Psoas muscle (tissue), 7 donors: ENCODE measurements at regions not wholly inside any gene's neighbourhood (a gene's known extent, or its start where the extent isn't known, plus 50 kb on each side); places are given as distances from the start of the nearest gene placed in this dataset.

Experiments used
- ATAC-seq, 4 donors: fragments of 200-7000 bp; cut with Tn5 transposase; one replicate each; pipeline ENCODE4 v1.9.1; 2020; ENCODE audit warnings: moderate library complexity in 3 of 4, mild to moderate bottlenecking in 2 of 4
- DNase-seq, 2 donors: peaks; one replicate each; pipeline ENCODE4 v3.0.0-alpha.2; 2020
- H3K27ac ChIP-seq: fragments of 200-600 bp; one replicate; pipeline ENCODE4 v1.8.0; 2022
- H3K27me3 ChIP-seq, 3 donors: fragments of 200-600 bp in 1 of 3; one replicate each; pipeline versions ENCODE4 v1.6.1 to v1.8.0; 2013 to 2022; ENCODE audit warnings: low read length in 2 of 3, mild to moderate bottlenecking in 2 of 3, moderate library complexity in 1 of 3; ENCODE audit not compliant: insufficient read depth in 3 of 3
- H3K36me3 ChIP-seq, 2 donors: fragments of 200-600 bp in 1 of 2; one replicate each; pipeline versions ENCODE4 v1.6.1 to v1.8.0; 2013 to 2022; ENCODE audit warnings: low read depth in 1 of 2, mild to moderate bottlenecking in 1 of 2, moderate library complexity in 1 of 2; ENCODE audit not compliant: insufficient read depth in 1 of 2
- H3K4me1 ChIP-seq: fragments of 200-600 bp; one replicate; pipeline ENCODE4 v1.8.0; 2022
- H3K4me3 ChIP-seq: fragments of 200-600 bp; one replicate; pipeline ENCODE4 v1.8.0; 2022; ENCODE audit warnings: mild to moderate bottlenecking
- H3K9me3 ChIP-seq: fragments of 200-600 bp; one replicate; pipeline ENCODE4 v1.8.0; 2022
- WGBS, 3 donors: extraction: QIAGEN DNeasy Blood & Tissue Kit; methylation state at CpG; one replicate each; pipeline versions ENCODE4 v1.1.6 to v1.1.7; 2013; 5-methylcytosine and 5-hydroxymethylcytosine counted together
- intact Hi-C, 2 donors: fragments of 100-400 bp; cut with DNase I; formaldehyde crosslinking; loops; one replicate each; pipeline versions ENCODE4 v1.11.0 to v1.14.2; 2022
- TF ChIP-seq, protein P1 (sequence below): fragments of 200-600 bp; IDR thresholded peaks from one replicate; pipeline ENCODE4 v1.8.0; 2022; ENCODE audit warnings: antibody characterized with exemption
- donor health status: healthy with polysubstance abuse.
- donor health status: DM: no; HTN: no; CAD: no; lungs with moderate emphysema.
- donor health status: Bipolar disorder and iron deficiency.
- donor health status: healthy.
- donor health status: DM: yes; HTN: yes; CAD: no.
- donor health status: DM: no; HTN: no; CAD: no.
- donor health status: DM: yes; HTN: yes; CAD: no.

DNA sequence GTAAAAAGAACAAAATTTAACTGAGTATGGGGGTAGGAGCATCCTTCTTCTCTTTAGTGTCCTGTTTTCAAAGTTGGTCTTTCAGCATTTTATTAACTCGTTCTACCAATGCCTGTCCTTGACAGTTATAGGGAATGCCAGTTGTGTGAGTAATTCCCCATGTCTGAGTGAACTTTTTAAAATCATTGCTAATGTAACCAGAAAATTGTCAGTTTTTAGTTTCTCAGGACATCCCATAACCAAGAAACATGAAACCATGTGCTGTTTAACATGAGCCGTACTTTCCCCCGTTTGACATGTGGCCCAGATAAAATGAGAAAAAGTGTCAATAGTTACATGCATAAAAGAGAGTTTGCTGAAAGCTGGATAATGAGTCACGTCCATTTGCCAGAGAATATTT, 71.4 kb upstream of the ARL4D start:
- Histone ChIP-seq H3K36me3 (no peaks in the 10 kb centered on the region), H3K27ac (no peak overlapping the region), H3K4me3 (peak overlapping the region; percentile 13), H3K9me3 (no peaks in the 10 kb centered on the region), H3K27me3 (no peaks in the 10 kb centered on the region), H3K4me1 (peaks cover 11% of the 10 kb centered on the region)
- WGBS, 3 donors = 36 to 64% (median 39%) methylated on average over 4 of the region's 4 CpGs
- ATAC-seq (no peak), DNase-seq (no peak)
- intact Hi-C loops = no loop called here
- TF ChIP-seq, protein P1, sequence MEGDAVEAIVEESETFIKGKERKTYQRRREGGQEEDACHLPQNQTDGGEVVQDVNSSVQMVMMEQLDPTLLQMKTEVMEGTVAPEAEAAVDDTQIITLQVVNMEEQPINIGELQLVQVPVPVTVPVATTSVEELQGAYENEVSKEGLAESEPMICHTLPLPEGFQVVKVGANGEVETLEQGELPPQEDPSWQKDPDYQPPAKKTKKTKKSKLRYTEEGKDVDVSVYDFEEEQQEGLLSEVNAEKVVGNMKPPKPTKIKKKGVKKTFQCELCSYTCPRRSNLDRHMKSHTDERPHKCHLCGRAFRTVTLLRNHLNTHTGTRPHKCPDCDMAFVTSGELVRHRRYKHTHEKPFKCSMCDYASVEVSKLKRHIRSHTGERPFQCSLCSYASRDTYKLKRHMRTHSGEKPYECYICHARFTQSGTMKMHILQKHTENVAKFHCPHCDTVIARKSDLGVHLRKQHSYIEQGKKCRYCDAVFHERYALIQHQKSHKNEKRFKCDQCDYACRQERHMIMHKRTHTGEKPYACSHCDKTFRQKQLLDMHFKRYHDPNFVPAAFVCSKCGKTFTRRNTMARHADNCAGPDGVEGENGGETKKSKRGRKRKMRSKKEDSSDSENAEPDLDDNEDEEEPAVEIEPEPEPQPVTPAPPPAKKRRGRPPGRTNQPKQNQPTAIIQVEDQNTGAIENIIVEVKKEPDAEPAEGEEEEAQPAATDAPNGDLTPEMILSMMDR = no peak

DNA sequence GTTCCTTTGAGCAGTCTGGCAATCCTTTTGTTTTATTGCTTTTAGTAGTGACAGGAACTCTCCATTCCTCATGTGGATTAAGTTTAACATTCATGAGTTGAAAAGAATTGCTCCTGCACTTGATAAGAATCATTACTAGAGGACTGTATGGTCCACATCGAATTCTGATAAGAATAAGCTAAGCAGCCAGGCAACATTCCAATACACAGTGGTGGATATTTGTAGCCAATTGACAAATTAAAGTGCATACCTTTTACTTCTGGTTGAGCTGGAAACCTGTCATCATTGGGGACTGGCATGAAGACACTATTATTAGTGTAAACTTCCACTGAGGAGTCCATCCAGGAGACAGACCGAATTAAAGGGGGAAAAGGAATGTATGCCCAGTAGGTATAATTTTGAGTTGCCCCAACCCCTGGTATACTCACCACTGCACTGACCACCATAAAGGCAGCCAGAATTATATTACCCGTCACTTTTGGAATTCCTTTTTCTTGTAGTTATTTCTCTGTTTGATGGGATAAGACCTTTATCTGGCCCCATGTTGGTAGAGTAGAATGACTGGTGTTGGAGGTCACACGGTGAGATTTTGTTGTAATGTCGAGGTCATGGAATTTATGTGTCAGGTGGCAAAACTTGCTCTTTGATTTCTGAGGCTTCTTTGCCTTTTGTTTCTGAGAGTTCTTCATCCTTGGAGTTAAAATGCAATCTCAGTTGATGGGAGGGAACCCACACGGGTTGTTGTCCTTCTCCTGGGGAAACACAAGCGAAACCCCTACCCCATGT, 72.1 kb upstream of the ARL4D start:
- Histone ChIP-seq H3K4me3 (no peak overlapping the region), H3K9me3 (no peaks in the 10 kb centered on the region), H3K27ac (no peak overlapping the region), H3K36me3 (no peaks in the 10 kb centered on the region), H3K27me3 (no peaks in the 10 kb centered on the region), H3K4me1 (peaks cover 11% of the 10 kb centered on the region)
- TF ChIP-seq, protein P1 = no peak
- intact Hi-C loops = no loop called here
- ATAC-seq (no peak), DNase-seq (no peak)
- WGBS, 3 donors = 72 to 74% (median 73%) methylated on average over 7 of the region's 7 CpGs

DNA sequence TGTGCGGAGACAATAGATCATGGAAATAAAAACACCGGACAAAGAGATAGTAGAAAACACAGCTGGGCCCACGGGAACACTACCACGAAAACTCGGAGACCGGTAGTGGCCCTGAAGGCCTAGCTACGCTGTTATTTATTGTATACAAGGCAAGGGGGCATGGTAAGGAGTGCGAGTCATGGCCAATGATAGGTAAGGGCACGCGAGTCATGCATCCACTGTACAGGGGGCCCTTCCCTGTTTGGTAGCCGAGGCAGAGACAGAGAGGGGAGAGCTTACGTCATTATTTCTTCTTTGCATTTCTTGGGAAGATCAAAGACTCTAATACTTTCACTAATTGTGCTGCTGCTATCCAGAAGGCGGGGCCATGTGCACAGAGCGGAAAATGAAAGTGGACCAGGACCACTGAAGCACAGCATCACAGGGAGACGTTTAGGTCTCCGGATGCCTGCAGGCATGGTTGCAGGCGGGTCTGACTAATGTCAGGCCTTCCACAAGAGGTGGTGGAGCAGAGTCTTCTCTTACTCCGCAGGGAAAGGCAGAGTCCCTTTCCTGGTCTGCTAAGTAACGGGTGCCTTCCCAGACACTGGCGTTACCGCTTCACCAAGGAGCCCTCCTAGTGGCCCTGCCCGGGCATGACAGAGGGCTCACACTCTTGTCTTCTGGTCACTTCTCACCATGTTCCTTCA, 74.4 kb upstream of the ARL4D start:
- ATAC-seq = peak in 1 of 4 donors; percentile 49
- H3K9me3 ChIP-seq = no peaks in the 10 kb centered on the region
- H3K27ac ChIP-seq = no peak overlapping the region
- no peak for DNase-seq
- intact Hi-C loops = no loop called here
- H3K4me1 ChIP-seq = peaks cover 11% of the 10 kb centered on the region
- no peaks in the 10 kb centered on the region for H3K27me3 ChIP-seq
- WGBS, 3 donors = 77 to 83% (median 81%) methylated on average over 22 of the region's 22 CpGs
- TF ChIP-seq, protein P1 = peak; percentile 24
- H3K36me3 ChIP-seq = no peaks in the 10 kb centered on the region
- no peak overlapping the region for H3K4me3 ChIP-seq

DNA sequence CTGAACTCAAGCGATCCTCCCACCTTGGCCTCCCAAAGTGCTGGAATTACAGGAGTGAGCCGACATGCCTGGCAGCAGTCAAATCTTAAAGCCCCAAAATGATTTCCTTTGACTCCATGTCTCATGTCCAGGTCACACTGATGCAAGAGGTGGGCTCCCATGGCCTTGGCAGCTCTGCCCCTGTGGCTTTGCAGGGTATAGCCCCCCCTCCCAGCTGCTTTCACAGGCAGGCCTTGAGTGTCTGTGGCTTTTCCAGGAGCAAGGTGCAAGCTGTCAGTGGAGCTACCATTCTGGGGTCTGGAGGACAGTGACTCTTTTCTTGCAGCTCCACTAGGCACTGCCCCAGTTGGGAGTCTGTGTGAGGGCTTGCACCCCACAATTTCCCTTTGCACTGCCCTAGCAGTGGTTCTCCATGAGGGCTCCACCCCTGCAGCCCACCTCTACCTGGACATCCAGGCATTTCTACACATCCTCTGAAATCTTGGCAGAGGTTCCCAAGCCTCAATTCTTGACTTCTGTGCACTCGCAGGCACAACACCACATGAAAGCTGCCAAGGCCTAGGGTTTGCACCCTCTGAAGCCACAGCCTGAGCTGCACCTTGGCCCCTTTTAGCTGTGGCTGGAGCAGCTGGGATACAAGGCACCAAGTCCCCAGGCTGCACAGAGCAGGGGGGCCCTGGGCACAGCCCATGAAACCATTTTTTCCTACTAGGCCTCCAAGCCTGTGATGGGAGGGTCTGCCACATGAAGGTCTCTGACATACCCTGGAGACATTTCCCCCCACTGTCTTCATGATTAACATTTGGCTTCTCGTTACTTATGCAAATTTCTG, 79.3 kb upstream of the ARL4D start:
- WGBS, 3 donors = 95 to 97% (median 96%) methylated on average over 4 of the region's 4 CpGs
- intact Hi-C loops = no loop called here
- no peaks in the 10 kb centered on the region for H3K4me1 ChIP-seq
- TF ChIP-seq, protein P1 = no peak
- no peaks in the 10 kb centered on the region for H3K36me3 ChIP-seq
- no peaks in the 10 kb centered on the region for H3K9me3 ChIP-seq
- H3K27me3 ChIP-seq = no peaks in the 10 kb centered on the region
- DNase-seq (no peak), ATAC-seq (no peak)
- no peak overlapping the region for H3K27ac ChIP-seq
- H3K4me3 ChIP-seq = no peak overlapping the region
